GM21360 (cell line): ENCODE measurements at regions not wholly inside any gene's neighbourhood (a gene's known extent, or its start where the extent isn't known, plus 50 kb on each side); places are given as distances from the start of the nearest gene placed in this dataset.

Experiments
- ATAC-seq: cut with Tn5 transposase; IDR thresholded peaks from one replicate; pipeline ENCODE4 v1.9.1; 2021; ENCODE audit warnings: mild to moderate bottlenecking, moderate library complexity; ENCODE audit not compliant: unreplicated experiment

DNA sequence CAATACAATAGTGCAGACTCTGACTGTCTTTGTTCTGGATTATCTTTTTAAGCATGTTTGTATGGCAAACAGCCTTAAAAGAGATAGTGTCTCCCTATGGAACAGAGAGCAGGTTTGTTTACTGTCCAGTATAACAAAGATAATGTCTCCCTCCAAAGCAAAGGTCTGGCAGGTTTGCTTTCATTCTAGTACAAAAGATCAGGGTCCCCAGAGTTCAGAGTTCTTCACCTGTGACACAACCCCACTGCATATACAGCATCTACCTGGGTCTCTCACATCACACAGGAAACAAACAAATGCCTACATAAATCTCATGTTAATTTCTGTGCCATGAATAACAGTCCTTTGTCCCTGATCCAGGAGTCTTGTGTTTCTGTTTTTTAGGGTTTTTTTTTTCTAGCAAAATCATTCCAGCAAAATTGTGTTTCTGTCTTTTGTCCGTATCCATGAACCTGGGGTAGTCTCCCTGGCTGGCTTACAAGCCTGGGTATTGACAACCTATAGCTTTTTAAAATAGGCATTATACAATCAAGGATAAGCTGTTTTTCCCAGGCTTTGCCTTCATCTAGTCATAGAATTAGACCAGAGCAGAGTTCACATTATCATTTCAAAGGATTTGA is 89.4 kb upstream of the PTBP2 start:
- ATAC-seq, result no peak

DNA sequence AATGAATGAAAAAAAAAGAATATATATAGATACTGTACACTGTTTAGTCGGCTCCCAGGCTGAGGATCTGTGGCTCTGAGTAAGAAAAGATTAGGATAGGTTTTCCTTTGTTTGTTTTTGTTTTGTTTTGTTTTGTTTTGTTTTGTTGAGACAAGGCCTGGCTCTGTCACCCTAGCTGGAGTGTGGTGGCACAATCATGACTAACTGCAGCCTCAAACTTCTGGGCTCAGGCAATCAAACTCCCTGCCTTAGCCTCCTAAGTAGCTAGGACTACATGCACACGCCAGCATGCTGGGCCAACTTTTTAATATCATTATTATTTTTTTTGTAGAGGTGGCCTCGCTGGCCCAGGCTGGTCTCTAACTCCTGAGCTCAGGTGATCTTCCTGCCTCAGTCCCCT is 87.9 kb upstream of the PTBP2 start:
- ATAC-seq, result no peak

DNA sequence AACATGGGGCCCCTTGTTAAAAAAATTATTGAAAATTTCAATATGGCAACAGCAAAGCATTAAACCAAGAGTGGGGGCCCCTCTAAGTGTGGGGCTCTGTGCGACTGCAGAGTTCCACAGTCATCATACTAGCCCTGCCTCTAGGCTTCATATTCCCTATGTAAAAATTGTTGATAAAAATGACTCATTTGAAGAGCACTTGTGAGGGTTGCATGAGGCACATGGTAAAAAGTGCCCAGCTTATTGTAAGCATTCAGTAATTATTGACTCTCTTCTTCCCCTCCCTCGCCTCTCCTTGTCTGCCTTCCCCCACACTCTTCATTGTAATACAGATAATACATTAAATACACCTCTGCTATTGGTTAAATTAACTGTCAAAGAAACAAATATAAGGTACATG is 86.7 kb upstream of the PTBP2 start:
- no peak for ATAC-seq

DNA sequence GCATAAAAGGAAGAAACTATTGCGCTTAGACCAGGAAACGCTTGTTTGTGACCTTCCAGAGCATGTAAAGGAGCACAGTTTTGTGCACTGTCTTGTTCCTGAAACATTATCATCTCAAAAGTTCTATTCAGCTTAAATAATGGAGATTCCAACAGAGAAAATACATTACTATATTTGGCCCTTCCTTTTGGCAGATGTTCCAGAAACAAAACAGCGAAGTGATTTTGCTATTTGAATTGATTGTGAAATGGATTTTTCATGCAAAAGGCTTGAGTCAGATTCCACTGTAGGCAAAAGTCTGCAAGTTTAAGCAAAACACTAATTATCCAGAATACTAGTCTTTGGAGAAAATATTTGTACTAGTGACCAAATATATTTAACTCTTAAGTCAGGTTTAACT is 80.3 kb upstream of the PTBP2 start:
- no peak for ATAC-seq

DNA sequence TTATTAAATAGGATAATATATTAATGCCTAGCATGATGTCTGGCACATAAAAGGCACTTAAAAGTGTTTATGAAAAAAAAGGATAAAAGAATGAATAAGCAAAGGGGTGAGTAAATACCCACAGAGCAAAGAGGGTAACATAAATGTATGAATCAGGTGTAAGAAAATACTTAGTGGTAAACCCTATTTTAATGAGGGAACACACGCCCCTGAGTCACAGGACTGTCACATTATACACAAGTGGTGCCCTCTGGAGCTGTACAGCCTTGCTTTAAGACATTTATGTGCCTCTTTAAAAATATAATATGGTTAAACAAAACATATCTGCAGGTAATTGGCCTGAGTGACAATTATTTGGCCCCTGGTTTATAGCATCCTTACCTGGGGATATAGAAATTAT is 78.1 kb upstream of the PTBP2 start:
- no peak for ATAC-seq

DNA sequence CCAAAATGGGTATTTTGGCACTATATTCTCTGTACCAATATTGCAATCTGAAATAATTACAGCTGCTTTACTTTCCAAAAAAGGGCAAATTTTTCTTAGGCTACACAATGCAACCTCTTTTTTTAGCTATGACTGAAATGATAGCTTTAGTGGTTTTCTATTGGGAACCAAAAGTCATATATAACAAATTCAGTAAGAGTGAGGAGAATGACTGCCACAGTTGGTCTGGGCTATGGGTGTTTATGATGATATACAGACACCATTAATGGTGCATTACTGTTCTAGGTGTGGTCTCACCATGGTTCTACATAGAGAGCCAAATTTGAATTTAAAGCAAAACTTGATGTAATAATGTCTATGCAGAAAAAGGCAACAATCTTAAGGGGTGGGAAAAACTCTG is 72.3 kb upstream of the PTBP2 start:
- no peak for ATAC-seq

DNA sequence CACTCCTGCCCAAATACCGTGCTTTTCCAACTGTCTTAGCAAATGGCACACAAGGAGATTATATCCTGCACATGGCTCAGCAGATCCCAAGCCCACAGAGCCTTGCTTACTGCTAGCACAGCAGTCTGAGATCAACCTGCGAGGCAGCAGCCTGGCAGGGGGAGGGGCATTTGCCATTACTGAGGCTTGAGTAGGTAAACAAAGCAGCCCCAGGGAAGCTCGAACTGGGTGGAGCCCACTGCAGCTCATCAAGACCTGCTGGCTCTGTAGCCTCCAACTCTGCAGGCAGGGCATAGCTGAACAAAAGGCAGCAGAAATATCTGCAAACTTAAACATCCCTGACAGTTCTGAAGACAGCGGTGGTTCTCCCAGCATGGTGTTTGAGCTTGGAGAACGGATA is 70.1 kb upstream of the PTBP2 start:
- no peak for ATAC-seq

DNA sequence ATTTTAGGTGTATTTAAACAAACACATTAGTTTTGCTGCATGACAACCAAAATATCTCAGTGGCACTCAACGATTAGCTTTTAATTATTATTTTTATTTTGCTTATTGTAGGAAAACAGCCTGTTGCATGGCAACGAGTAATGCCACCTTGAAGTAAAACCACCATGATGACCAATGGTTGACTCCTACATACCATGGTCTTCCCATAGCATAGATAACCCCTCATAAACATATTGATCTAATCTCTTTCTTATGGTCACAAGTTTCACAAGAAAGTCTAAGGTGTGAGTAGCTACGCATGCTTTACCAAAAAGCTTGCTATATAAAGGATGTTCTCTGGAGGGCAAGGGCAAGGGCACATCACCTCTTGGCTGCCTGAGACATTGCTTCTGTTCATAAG is 61.5 kb upstream of the PTBP2 start:
- ATAC-seq, result no peak

DNA sequence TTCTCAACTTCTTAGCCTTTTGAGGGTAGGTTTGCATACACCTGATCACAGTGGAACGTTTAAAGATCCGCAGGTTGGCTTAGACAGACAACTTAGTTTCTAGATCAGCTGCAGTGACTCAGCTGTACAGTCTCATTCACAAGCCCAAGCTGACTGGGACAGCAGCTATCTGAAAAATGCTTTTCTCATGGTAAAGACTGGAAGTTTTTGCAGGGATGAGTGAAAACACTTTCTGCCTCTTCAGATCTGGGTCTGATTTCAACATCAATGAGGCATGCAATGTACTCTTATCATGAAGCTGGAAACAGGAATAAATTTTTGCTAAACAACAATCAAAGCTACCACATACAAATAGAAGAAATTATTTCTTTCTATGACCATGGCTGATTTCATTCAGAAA is 61.1 kb upstream of the PTBP2 start:
- no peak for ATAC-seq
